ENCODE measurements at regions not wholly inside any gene's neighbourhood (a gene's known extent, or its start where the extent isn't known, plus 50 kb on each side); places are given as distances from the start of the nearest gene placed in this dataset.

- no peak for DNase-seq
Measured at GRCh38 chr1:29382851-29383745, 146.8 kb downstream of the PTPRU start.

DNA sequence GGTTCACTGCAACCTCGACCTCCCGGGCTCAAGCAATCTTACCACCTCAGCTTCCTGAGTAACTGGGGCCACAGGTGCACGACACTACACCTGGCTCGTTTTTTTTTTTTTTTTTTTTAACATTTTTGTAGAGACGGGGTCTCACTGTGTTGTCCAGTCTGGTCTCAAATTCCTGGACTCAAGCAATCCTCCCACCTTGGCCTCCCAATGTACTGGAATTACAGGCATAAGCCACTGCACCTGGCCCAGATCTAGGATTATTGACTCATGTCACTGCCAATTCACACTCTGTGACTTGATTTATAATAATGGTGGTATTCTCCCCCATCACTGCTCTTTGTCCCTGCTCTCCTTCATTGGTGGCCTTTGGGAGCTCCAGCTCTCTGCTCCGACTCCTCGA is 145.1 kb downstream of the PTPRU start:
- no peak for DNase-seq

GRCh38 chr1:29380532-29380931 is 144.2 kb downstream of the PTPRU start:
- no peak for DNase-seq

DNA sequence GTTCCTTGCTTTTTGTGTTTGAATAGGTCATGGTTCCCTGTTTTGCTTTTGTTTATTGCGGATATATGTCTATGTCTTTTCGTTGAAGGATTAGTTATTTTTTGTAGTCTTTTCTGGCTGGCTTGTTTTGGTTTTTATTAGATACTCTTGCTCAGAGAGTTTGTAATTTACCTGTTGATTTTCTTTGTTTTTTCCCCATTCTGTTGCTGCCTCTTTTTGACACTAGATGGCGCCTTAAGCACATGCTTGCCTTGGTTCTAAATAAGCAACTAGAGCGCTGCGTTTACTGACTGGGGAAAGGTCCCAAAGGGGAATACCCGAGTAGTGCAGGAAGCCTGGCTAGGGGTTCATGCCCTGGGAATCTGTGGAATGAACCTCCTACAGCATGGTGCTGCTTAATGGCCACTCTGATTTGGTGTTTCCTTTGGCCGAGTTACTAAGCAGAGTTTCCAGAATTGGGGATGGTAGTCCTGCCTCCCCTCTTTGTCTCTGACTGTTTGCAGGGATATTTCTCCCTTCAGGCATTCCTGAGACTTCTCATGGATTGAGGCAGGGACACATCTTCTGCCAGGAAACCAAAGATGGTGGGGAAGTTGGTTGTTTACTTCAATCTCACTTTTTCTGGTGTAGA is 143.2 kb downstream of the PTPRU start:
- DNase-seq: peak; percentile 45
